ENCODE measurements at regions not wholly inside any gene's neighbourhood (a gene's known extent, or its start where the extent isn't known, plus 50 kb on each side); places are given as distances from the start of the nearest gene placed in this dataset.

- DNase-seq (ENCODE audit: low spot score), result no peak
- no peak for ATAC-seq
- POLR2A ChIA-PET, result no interaction called here
These were observed 187.7 kb upstream of the VSTM2A start for GRCh38 chr7:54354436-54354835.

DNA sequence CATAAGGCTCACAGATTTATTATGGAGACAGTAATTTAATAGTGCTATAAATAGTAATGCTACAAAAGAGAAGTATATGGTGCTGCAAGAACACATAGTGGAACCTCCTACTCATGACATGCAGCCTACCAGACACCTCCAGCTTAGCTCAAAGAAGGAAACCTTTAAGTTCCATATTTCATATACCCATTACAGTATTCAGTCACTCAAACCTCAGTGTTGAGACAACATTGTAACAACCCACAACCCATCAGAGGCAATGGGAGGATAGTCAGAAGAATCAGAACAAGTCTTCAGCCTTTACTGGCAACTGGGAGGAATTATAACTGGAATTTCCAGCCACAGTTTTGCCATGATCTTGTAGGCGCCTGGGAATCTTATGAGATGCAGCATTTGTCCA is 186.3 kb upstream of the VSTM2A start:
- no peak overlapping the region for H3K27ac ChIP-seq (ENCODE audit: extremely low read length, insufficient read depth, low read length)
- POLR2A ChIA-PET, result no interaction called here
- no peak overlapping the region for H3K4me3 ChIP-seq (replicated peaks in 1 of 3; ENCODE audit: insufficient read depth in 1 of 3, low read depth in 2 of 3, low read length in 3 of 3)
- no peak overlapping the region for H2AFZ ChIP-seq (ENCODE audit: low read length)
- H3K4me2 ChIP-seq (ENCODE audit: low read depth, low read length), result no peak overlapping the region
- ATAC-seq (no peak), FAIRE-seq (no peak), DNase-seq (ENCODE audit: low spot score) (no peak)
- no peak overlapping the region for H3K9ac ChIP-seq (ENCODE audit: insufficient read depth, low read depth, low read length)
- H3K4me1 ChIP-seq (ENCODE audit: insufficient read depth, low read length), result no peaks in the 10 kb centered on the region
- CTCF ChIA-PET (ENCODE audit: low intra/inter-chr PET ratio, low total read pairs), result no interaction called here
- no peaks in the 10 kb centered on the region for H3K36me3 ChIP-seq (replicated peaks in 1 of 2; ENCODE audit: control insufficient read depth in 1 of 2, insufficient read depth in 2 of 2, low read length in 2 of 2)
- no peaks in the 10 kb centered on the region for H3K79me2 ChIP-seq (ENCODE audit: insufficient read depth, low read length)
- no peaks in the 10 kb centered on the region for H4K20me1 ChIP-seq (ENCODE audit: insufficient read depth, low read length)
- BruUV-seq (replicated peaks), result no TSS peak
- TF ChIP-seq ZNF883 (CRISPR knock-in tag; IDR thresholded peaks at IDR 0.05; ENCODE audit: not compliant biosample characterization), result no peak
- H3K27me3 ChIP-seq (ENCODE audit: control insufficient read depth in 1 of 2, insufficient read depth in 2 of 2, low read length in 2 of 2), result no peaks in the 10 kb centered on the region
- 0% methylated on average over 1 of the region's 1 CpG for WGBS (ENCODE audit: low lambda C conversion rate)
- in situ Hi-C loops (cut with HindIII; ENCODE audit: extremely low pct_ligation_motif_present, low pct_unique_long_range_greater_than_20kb), result no loop called here
- peaks cover 64% of the 10 kb centered on the region for H3K9me3 ChIP-seq (ENCODE audit: low read length)
- intact Hi-C loops (cut with micrococcal nuclease; ENCODE audit: unreplicated experiment), result no loop called here

More at GRCh38 chr7:54354436-54354835, 187.7 kb upstream of the VSTM2A start:
- no peak for FAIRE-seq
- Histone ChIP-seq H3K4me1 (ENCODE audit: insufficient read depth, low read length) (no peaks in the 10 kb centered on the region), H2AFZ (ENCODE audit: low read length) (no peak overlapping the region), H3K36me3 (replicated peaks in 1 of 2; ENCODE audit: control insufficient read depth in 1 of 2, insufficient read depth in 2 of 2, low read length in 2 of 2) (no peaks in the 10 kb centered on the region), H4K20me1 (ENCODE audit: insufficient read depth, low read length) (no peaks in the 10 kb centered on the region), H3K9ac (ENCODE audit: insufficient read depth, low read depth, low read length) (no peak overlapping the region), H3K9me3 (ENCODE audit: low read length) (peaks cover 53% of the 10 kb centered on the region), H3K27me3 (ENCODE audit: control insufficient read depth in 1 of 2, insufficient read depth in 2 of 2, low read length in 2 of 2) (no peaks in the 10 kb centered on the region), H3K4me2 (ENCODE audit: low read depth, low read length) (no peak overlapping the region), H3K27ac (ENCODE audit: extremely low read length, insufficient read depth, low read length) (no peak overlapping the region), H3K79me2 (ENCODE audit: insufficient read depth, low read length) (no peaks in the 10 kb centered on the region), H3K4me3 (replicated peaks in 1 of 3; ENCODE audit: insufficient read depth in 1 of 3, low read depth in 2 of 3, low read length in 3 of 3) (no peak overlapping the region)
- BruUV-seq (replicated peaks), result no TSS peak
- WGBS (ENCODE audit: low lambda C conversion rate), result 1% methylated on average over 8 of the region's 8 CpGs
- in situ Hi-C loops (cut with HindIII; ENCODE audit: extremely low pct_ligation_motif_present, low pct_unique_long_range_greater_than_20kb), result no loop called here
- intact Hi-C loops (cut with micrococcal nuclease; ENCODE audit: unreplicated experiment), result no loop called here
- TF ChIP-seq TOPORS (CRISPR knock-in tag; IDR thresholded peaks at IDR 0.05) (no peak), GABPA (IDR thresholded peaks at IDR 0.05; ENCODE audit: low read depth, low read length) (peak; percentile 21; the same call in 1 of the 2 replicates), GABPA (CRISPR knock-in tag; IDR thresholded peaks at IDR 0.05; ENCODE audit: low read depth) (no peak)
- CTCF ChIA-PET (ENCODE audit: low intra/inter-chr PET ratio, low total read pairs), result no interaction called here
